GM18858 (cell line): ENCODE measurements at regions not wholly inside any gene's neighbourhood (a gene's known extent, or its start where the extent isn't known, plus 50 kb on each side); places are given as distances from the start of the nearest gene placed in this dataset.

Experiments
- ATAC-seq: cut with Tn5 transposase; IDR thresholded peaks from one replicate; pipeline ENCODE4 v1.9.1; 2021; ENCODE audit not compliant: unreplicated experiment

DNA sequence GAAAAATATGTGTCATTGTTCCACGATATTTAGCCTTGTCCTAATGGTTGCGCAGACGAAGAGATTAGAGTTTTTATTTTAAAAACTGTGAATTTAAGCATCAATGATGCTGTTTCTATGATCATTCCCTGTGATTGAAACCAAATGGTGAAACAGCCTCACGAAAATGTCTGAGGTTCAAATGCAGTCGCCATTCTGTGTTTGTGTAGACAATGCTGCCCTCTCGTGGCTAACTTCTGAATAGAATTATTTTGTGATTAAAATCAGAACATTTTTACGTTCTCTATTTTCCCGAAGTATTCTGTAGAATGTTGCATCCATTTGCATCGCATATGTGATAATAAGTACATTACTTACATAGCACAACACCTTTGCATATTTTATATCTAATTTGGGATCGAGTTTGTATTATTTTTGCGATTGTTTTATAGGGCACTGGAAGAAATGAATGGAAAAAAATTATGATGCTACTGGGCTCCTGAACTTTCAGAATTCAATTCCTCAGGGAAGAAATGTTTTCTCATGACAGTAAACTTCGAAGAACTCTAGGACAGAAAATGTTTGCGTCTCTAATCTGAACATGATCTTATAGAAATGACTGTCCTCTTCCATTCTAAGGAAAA lies 54.8 kb upstream of the CREB1 start:
- no peak for ATAC-seq

DNA sequence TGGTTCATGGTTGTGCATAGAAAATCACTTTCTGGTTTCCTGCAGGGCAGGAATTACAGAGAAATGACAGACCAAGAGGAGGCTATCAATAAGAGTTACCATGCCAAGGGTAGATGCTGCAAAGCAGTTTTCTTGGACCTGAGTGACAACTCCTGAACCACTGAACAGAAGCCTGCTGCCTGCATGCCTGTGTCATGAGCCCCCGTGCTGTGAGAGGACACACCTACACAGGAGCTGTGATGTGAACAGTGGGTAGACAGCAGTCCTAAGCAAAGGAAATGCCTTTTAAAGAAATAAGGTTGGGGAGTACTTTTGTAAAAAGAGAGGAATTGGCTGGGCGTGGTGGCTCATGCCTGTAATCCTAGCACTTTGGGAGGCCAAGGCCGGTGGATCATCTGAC lies 54.2 kb upstream of the CREB1 start:
- no peak for ATAC-seq

DNA sequence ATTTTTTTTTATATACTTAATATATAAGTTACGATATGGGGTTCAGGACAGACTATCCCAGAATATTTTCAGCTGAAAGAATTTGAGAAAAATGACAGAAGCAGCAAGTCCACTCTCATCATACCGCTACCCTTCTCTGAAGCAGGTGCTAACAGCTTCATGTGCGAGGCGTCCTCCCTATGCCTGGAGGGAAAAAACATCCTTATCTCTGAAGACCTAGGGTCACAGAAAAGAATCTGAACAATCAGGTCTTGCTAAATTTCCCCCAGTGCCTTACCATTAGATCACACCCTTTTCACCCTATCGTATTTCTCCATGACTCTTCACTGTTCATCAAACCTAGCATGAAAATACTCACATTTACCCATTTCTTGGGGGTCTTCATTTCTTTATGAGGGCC lies 51.9 kb upstream of the CREB1 start:
- ATAC-seq = no peak

DNA sequence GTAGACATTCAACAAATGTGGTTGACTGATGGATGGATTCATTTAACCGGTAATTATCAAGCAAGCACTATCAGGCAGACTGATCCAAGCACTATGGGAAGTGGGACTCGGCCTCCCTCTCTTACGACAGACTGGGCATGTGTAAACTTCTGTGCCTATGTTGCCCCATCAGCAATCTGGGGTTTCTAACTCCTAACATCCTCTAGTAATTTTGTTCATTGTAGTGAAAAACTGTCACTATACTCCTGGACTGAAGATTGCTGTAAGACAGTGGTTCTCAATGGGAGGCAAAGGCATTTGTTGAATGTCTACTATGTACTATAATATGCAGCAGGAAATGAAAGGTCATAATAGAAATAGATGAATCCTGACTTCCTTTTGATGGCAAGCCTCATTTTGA lies 51.2 kb upstream of the CREB1 start:
- no peak for ATAC-seq

DNA sequence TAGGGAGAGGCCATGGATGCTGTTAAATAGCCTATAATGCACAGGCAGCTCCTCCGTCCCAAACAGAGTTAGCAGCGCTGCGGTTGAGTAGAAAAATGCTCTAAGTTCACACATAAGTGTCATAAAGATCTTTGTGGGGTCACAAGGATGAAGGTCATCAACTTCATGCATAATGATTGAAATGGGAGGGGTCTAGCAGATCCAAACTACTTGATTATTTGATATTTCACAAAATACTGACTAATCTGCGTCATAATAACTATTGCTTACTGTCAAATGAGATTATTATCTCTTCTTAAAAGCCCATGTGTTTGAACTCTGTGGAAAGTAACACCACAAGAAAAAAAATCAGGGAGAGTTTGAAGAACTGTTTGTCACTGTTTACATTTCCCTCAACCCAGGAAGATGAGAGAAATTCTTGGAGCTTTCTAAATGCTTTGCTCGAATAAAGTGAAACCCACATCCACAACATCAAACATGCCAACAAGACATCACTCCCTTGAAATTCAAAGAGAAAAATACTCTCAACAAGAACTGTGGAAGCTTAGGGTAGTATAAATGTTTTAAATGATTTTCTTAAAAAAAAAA lies 50.5 kb upstream of the CREB1 start:
- ATAC-seq = no peak
